Trophoblast cell (in vitro differentiated cells and primary cell): ENCODE measurements at regions not wholly inside any gene's neighbourhood (a gene's known extent, or its start where the extent isn't known, plus 50 kb on each side); places are given as distances from the start of the nearest gene placed in this dataset.
"Not testable (repeated sequence)": the region's sequence is repeated elsewhere in the genome, so short reads cannot be mapped to it uniquely, and the experiment has no call there.

Source experiments
- DNase-seq, 2 donors: peaks; one replicate each; pipeline ENCODE4 v3.0.0-alpha.2; 2016
- H2AFZ ChIP-seq: 2 replicates; pipeline ENCODE4 v1.6.1; 2013; ENCODE audit warnings: low read length, moderate library complexity, mild to moderate bottlenecking; ENCODE audit not compliant: insufficient read depth, poor library complexity
- H2AK5ac ChIP-seq: 2 replicates; pipeline ENCODE4 v1.6.1; 2013; ENCODE audit warnings: mild to moderate bottlenecking, low read length
- H2BK120ac ChIP-seq: 2 replicates; pipeline ENCODE4 v1.6.1; 2013; ENCODE audit warnings: low read length, mild to moderate bottlenecking, moderate library complexity; ENCODE audit not compliant: insufficient read depth, poor library complexity
- H2BK12ac ChIP-seq: 2 replicates; pipeline ENCODE4 v1.6.1; 2013; ENCODE audit warnings: mild to moderate bottlenecking, low read length, moderate library complexity
- H2BK5ac ChIP-seq: 2 replicates; pipeline ENCODE4 v1.6.1; 2013; ENCODE audit warnings: low read length, low read depth, moderate library complexity, mild to moderate bottlenecking; ENCODE audit not compliant: poor library complexity
- H3K14ac ChIP-seq: 2 replicates; pipeline ENCODE4 v1.6.1; 2013; ENCODE audit warnings: mild to moderate bottlenecking, low read length
- H3K18ac ChIP-seq: 2 replicates; pipeline ENCODE4 v1.6.1; 2013; ENCODE audit warnings: mild to moderate bottlenecking, low read length
- H3K23ac ChIP-seq: 2 replicates; pipeline ENCODE4 v1.6.1; 2013; ENCODE audit warnings: low read length
- H3K27ac ChIP-seq: 2 replicates; pipeline ENCODE4 v1.5.1; 2013; ENCODE audit warnings: low read depth, mild to moderate bottlenecking, inconsistent platforms, low read length, moderate library complexity
- H3K27me3 ChIP-seq: 2 replicates; pipeline ENCODE4 v1.6.1; 2013; ENCODE audit warnings: inconsistent platforms, mild to moderate bottlenecking, low read length, moderate library complexity; ENCODE audit not compliant: insufficient read depth
- H3K36me3 ChIP-seq, 2 experiments: 1 replicate in 1 of 2; 2 replicates in 1 of 2; pipeline ENCODE4 v1.6.1; 2013; ENCODE audit warnings: low read length in 2 of 2, mild to moderate bottlenecking in 2 of 2, moderate library complexity in 1 of 2; ENCODE audit not compliant: insufficient read depth in 2 of 2, control insufficient read depth in 1 of 2
- H3K4ac ChIP-seq: 2 replicates; pipeline ENCODE4 v1.6.1; 2013; ENCODE audit warnings: low read depth, mild to moderate bottlenecking, low read length, moderate library complexity
- H3K4me1 ChIP-seq, 2 experiments: 1 replicate in 1 of 2; 2 replicates in 1 of 2; pipeline ENCODE4 v1.6.1; 2013; ENCODE audit warnings: low read length in 2 of 2, mild to moderate bottlenecking in 2 of 2, moderate library complexity in 1 of 2; ENCODE audit not compliant: insufficient read depth in 2 of 2, control insufficient read depth in 1 of 2
- H3K4me2 ChIP-seq: 2 replicates; pipeline ENCODE4 v1.6.1; 2013; ENCODE audit warnings: inconsistent platforms, mild to moderate bottlenecking, low read length, moderate library complexity
- H3K4me3 ChIP-seq: 2 replicates; pipeline ENCODE4 v1.5.1; 2013; ENCODE audit warnings: mild to moderate bottlenecking, low read depth, low read length, inconsistent platforms
- H3K79me1 ChIP-seq: one replicate; pipeline ENCODE4 v1.6.1; 2013; ENCODE audit warnings: low read length
- H3K79me2 ChIP-seq: 2 replicates; pipeline ENCODE4 v1.6.1; 2013; ENCODE audit warnings: low read length, mild to moderate bottlenecking; ENCODE audit not compliant: control insufficient read depth, insufficient read depth, poor library complexity
- H3K9ac ChIP-seq: 2 replicates; pipeline ENCODE4 v1.6.1; 2013; ENCODE audit warnings: mild to moderate bottlenecking, low read length
- H3K9me3 ChIP-seq: 2 replicates; pipeline ENCODE4 v1.6.1; 2013; ENCODE audit warnings: low read depth, mild to moderate bottlenecking, control low read depth, inconsistent platforms, low read length; ENCODE audit not compliant: insufficient read depth
- H4K12ac ChIP-seq: 2 replicates; pipeline ENCODE4 v1.6.1; 2013; ENCODE audit warnings: low read depth, mild to moderate bottlenecking, low read length, moderate library complexity
- H4K8ac ChIP-seq: 2 replicates; pipeline ENCODE4 v1.6.1; 2013; ENCODE audit warnings: low read depth, mild to moderate bottlenecking, low read length, moderate library complexity
- H4K91ac ChIP-seq: one replicate; pipeline ENCODE4 v1.6.1; 2013; ENCODE audit warnings: low read depth, mild to moderate bottlenecking, low read length, moderate library complexity
- WGBS: extraction: QIAGEN DNeasy Blood & Tissue Kit; methylation state at CpG from one replicate; pipeline ENCODE4 v1.1.7; 2013; ENCODE audit warnings: missing lambda C conversion rate; ENCODE audit not compliant: insufficient read length, insufficient coverage; ENCODE audit errors: extremely low coverage; 5-methylcytosine and 5-hydroxymethylcytosine counted together

GRCh38 chr7:68073701-68074100 is 1077.1 kb downstream of the TYW1 start:
- no peaks in the 10 kb centered on the region for H3K9me3 ChIP-seq
- no peak overlapping the region for H4K91ac ChIP-seq
- no peaks in the 10 kb centered on the region for H3K27me3 ChIP-seq
- H3K9ac ChIP-seq, result no peak overlapping the region
- no peaks in the 10 kb centered on the region for H3K79me1 ChIP-seq
- H2BK5ac ChIP-seq, result no peak overlapping the region
- no peak overlapping the region for H2BK12ac ChIP-seq
- H3K36me3 ChIP-seq, result no peaks in the 10 kb centered on the region
- no peak overlapping the region for H4K8ac ChIP-seq
- no peak overlapping the region for H3K14ac ChIP-seq
- no peak overlapping the region for H4K12ac ChIP-seq
- H2AFZ ChIP-seq, result no peak overlapping the region
- H3K4me3 ChIP-seq, result no peak overlapping the region
- H3K23ac ChIP-seq, result no peak overlapping the region
- WGBS, result no CpG with 5 or more reads among the region's 5 CpGs
- no peaks in the 10 kb centered on the region for H3K4me1 ChIP-seq
- no peak overlapping the region for H3K4me2 ChIP-seq
- H2BK120ac ChIP-seq, result no peak overlapping the region
- H3K18ac ChIP-seq, result no peak overlapping the region
- no peak overlapping the region for H3K4ac ChIP-seq
- H2AK5ac ChIP-seq, result no peak overlapping the region
- no peak overlapping the region for H3K27ac ChIP-seq
- no peak for DNase-seq
- no peaks in the 10 kb centered on the region for H3K79me2 ChIP-seq

GRCh38 chr7:68074242-68074641 is 1077.6 kb downstream of the TYW1 start:
- H2BK120ac ChIP-seq, result no peak overlapping the region
- H3K18ac ChIP-seq, result no peak overlapping the region
- no peak overlapping the region for H3K4me2 ChIP-seq
- H4K91ac ChIP-seq, result no peak overlapping the region
- H3K36me3 ChIP-seq, result no peaks in the 10 kb centered on the region
- no peaks in the 10 kb centered on the region for H3K4me1 ChIP-seq
- H3K27me3 ChIP-seq, result no peaks in the 10 kb centered on the region
- no peak overlapping the region for H3K4me3 ChIP-seq
- H3K79me1 ChIP-seq, result no peaks in the 10 kb centered on the region
- H3K9ac ChIP-seq, result no peak overlapping the region
- H2AFZ ChIP-seq, result no peak overlapping the region
- H2BK12ac ChIP-seq, result no peak overlapping the region
- no peak overlapping the region for H3K27ac ChIP-seq
- no peak overlapping the region for H2AK5ac ChIP-seq
- no peak overlapping the region for H4K8ac ChIP-seq
- no peak overlapping the region for H4K12ac ChIP-seq
- H3K4ac ChIP-seq, result no peak overlapping the region
- DNase-seq, result no peak
- no peak overlapping the region for H3K23ac ChIP-seq
- H3K14ac ChIP-seq, result no peak overlapping the region
- peaks cover 2% of the 10 kb centered on the region for H3K9me3 ChIP-seq
- H3K79me2 ChIP-seq, result no peaks in the 10 kb centered on the region
- H2BK5ac ChIP-seq, result no peak overlapping the region
- WGBS, result no CpG with 5 or more reads among the region's 3 CpGs

- Histone ChIP-seq H3K4me1 (no peaks in the 10 kb centered on the region), H3K23ac (no peak overlapping the region), H3K9me3 (peaks cover 11% of the 10 kb centered on the region), H4K8ac (no peak overlapping the region), H3K27ac (no peak overlapping the region), H4K91ac (no peak overlapping the region), H3K18ac (no peak overlapping the region), H3K9ac (no peak overlapping the region), H4K12ac (no peak overlapping the region), H2BK12ac (no peak overlapping the region), H3K36me3 (no peaks in the 10 kb centered on the region), H2BK5ac (no peak overlapping the region), H3K4ac (no peak overlapping the region), H2AK5ac (no peak overlapping the region), H2BK120ac (no peak overlapping the region), H3K4me2 (no peak overlapping the region), H3K27me3 (no peaks in the 10 kb centered on the region), H3K4me3 (no peak overlapping the region), H3K79me2 (no peaks in the 10 kb centered on the region), H2AFZ (no peak overlapping the region), H3K14ac (no peak overlapping the region), H3K79me1 (no peaks in the 10 kb centered on the region)
- no peak for DNase-seq
- WGBS, result no CpG with 5 or more reads among the region's 5 CpGs
Observed at GRCh38 chr7:68078157-68078710, 1081.6 kb downstream of the TYW1 start.

GRCh38 chr7:68082066-68082960 is 1085.7 kb downstream of the TYW1 start:
- not testable (repeated sequence) for H3K79me1 ChIP-seq, H4K12ac ChIP-seq, H4K91ac ChIP-seq, DNase-seq, H2AFZ ChIP-seq, H3K4me3 ChIP-seq, H4K8ac ChIP-seq, H3K9ac ChIP-seq, H3K79me2 ChIP-seq, H3K4me2 ChIP-seq, H3K36me3 ChIP-seq, H3K23ac ChIP-seq, H2BK12ac ChIP-seq, H3K18ac ChIP-seq, H2AK5ac ChIP-seq, H3K27me3 ChIP-seq, H3K14ac ChIP-seq, H3K27ac ChIP-seq, H3K4ac ChIP-seq, H3K4me1 ChIP-seq, H2BK5ac ChIP-seq, H2BK120ac ChIP-seq
- H3K9me3 ChIP-seq, result peaks cover 18% of the 10 kb centered on the region
- WGBS, result no CpG with 5 or more reads among the region's 54 CpGs
